GM03348 (cell line): ENCODE measurements at regions not wholly inside any gene's neighbourhood (a gene's known extent, or its start where the extent isn't known, plus 50 kb on each side); places are given as distances from the start of the nearest gene placed in this dataset.

Source experiments
- DNase-seq: peaks from one replicate; pipeline ENCODE4 v3.0.0; 2012; ENCODE audit warnings: low spot score

- no peak for DNase-seq
Measured at GRCh38 chr17:12590417-12590816, 75.3 kb upstream of the MYOCD start.

DNA sequence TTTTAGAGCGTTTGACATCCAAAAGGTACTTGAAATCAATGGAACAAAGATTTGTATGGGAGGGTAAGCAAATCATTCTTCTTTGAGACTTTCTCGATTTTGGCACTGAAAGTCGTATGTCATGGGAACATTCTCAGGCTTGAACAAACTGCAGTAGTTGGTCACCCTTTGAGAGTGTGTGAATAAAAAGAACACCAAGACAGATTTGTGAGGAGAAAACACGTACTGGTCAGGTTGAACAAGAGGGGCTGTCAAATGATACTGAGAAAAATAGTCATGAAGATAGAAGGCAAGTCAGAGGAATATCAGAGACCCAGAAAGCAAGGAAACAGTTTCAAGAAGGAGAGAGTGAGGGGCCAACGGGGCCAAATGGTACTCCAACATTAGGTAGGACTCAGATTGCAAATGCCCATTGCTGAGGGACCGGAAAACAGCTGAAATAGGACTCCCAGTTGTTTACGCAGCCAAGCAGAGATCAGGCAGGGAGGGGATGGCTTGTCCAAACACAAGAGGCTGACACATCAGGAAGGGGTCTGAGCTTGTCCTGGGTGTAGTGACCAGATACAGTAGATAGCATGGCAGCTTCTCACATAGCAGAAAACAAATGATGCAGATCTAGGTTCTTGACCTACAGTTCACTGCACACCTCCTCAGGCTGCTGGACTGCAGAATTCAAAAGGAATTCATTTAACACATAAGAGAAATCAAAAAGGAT is 74.5 kb upstream of the MYOCD start:
- DNase-seq: no peak

- no peak for DNase-seq
Measured at GRCh38 chr17:12592941-12593340, 72.7 kb upstream of the MYOCD start.

- DNase-seq: no peak
Measured at GRCh38 chr17:12596961-12597360, 68.7 kb upstream of the MYOCD start.

GRCh38 chr17:12597895-12598294 is 67.8 kb upstream of the MYOCD start:
- DNase-seq: no peak

DNA sequence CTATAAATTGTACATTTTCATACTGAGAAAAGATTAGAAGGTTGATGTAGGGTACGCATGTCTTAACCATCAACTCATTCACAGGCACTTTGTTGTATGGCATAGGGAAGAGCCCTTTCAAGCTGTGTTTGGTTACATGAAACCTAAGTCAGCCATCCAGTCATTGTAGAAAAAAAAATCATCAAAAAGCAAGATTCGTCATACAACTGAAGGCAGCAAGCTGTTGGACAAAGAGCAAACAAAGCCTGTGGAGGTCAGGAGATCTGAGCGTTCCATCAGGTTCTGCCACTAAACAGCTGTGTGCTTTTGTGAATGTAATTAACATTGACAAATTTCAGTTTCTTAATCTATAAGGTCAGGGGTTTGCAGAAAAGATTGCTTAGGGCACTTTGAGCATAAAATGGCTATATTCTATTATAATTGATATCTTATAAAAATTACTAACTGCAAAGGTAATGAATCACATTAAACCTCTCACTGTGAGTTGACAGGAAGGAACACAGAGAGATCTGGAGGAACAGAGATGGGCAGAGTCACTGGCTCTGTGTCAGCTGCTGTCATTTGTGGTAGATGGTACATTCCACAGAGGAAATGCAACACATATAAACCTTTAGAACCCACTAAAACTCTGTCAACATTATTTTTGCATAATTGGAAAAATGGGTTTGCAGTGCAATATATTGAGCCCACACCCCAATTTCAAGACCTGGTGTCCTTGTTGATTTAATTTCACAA is 66.3 kb upstream of the MYOCD start:
- DNase-seq: peak; percentile 11

DNA sequence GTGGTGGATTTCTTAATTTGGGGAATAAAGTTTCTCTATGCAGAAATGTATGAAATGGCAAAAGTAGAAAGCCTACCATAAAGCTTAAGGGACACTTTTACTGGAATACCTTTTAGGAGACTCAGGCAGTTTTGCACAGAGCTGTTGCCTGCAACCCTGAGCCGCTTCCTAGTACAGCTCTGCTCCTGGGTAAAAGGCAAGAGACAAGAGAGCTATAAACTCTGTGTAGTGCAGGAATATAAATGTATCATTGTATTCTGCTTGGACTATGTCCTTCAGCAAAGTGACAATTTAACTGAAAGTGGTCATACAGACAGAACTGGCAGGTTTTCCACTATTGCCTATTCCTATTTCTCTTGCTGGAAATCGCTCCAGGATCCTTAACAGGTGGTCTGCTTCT is 65.3 kb upstream of the MYOCD start:
- no peak for DNase-seq

DNA sequence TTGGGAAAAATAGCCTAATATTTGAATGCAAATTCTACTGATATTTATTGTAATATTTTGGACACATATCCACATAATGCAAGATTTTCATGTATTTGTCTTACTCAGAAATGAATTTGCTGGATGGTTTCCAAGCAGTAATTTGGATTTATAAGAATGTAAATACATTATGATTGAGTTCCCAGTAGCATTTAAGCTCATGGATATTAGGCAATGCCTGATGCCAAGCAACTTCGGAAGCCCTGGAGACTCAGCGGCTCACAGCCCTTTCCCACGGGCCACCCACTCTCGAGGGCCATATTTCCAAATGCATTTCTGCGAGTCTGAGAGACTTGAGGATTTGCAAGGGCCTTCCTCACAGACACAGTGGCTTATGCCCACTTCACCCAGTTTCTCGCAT is 62.1 kb upstream of the MYOCD start:
- no peak for DNase-seq

DNA sequence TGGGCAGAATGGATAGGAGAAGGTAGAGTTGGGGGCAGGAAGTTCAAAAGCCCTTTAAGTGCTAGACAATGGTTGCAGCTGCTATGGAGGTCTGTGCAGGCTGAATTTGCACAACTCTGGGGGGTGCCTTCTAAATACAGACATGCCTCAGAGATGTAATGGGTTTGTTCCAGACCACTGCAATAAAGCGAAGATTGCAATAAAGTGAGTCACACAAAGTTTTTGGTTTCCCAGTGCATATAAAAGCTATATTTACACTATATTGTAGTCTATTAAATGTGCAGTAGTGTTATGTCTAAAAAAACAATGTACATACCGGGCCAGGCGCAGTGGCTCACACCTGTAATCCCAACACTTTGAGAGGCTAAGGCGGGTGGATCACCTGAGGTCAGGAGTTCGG is 60.5 kb upstream of the MYOCD start:
- DNase-seq: peak; percentile 54

DNA sequence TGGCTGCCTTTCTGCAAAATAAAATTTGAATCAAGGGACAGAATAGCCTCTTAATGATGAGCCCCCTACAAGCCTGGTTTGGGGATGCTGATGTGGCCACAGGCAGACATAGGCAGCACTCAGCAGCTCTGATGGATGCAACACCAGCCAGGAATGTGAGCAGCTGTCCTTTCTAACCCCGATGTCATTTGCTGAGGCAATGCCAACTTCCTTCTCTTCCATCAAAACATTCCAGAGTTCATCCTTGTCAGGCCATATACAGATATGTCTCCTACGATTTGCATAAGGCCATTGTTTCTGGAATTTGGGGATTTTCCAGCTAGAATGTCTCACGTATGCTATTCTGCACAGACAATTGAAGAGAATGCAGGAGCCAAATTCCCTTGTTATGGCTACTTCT is 52.1 kb upstream of the MYOCD start:
- peak; percentile 60 for DNase-seq
